ENCODE measurements at regions not wholly inside any gene's neighbourhood (a gene's known extent, or its start where the extent isn't known, plus 50 kb on each side); places are given as distances from the start of the nearest gene placed in this dataset.
"Not testable (repeated sequence)": the region's sequence is repeated elsewhere in the genome, so short reads cannot be mapped to it uniquely, and the experiment has no call there.

- DNase-seq (ENCODE audit: low spot score): no peak
These were observed 484.7 kb downstream of the DACH1 start for GRCh38 chr13:71382285-71382684.

- no peak for DNase-seq (ENCODE audit: low spot score)
These were observed 486.8 kb downstream of the DACH1 start for GRCh38 chr13:71380191-71380590.

- DNase-seq (ENCODE audit: low spot score): no peak
These were observed 487.8 kb downstream of the DACH1 start for GRCh38 chr13:71378961-71379905.

- no peak for DNase-seq (ENCODE audit: low spot score)
These were observed 492.4 kb downstream of the DACH1 start for GRCh38 chr13:71374471-71375049.

GRCh38 chr13:71368336-71368735, 498.7 kb downstream of the DACH1 start:
- DNase-seq (ENCODE audit: low spot score): no peak

- DNase-seq (ENCODE audit: low spot score): no peak
These were observed 507.0 kb downstream of the DACH1 start for GRCh38 chr13:71360041-71360440.

GRCh38 chr13:71359641-71360040, 507.4 kb downstream of the DACH1 start:
- no peak for DNase-seq (ENCODE audit: low spot score)

- no peak for DNase-seq (ENCODE audit: low spot score)
These were observed 508.8 kb downstream of the DACH1 start for GRCh38 chr13:71358218-71358617.

- DNase-seq (ENCODE audit: low spot score): no peak
These were observed 512.0 kb downstream of the DACH1 start for GRCh38 chr13:71355010-71355409.

GRCh38 chr13:71350886-71351285, 516.1 kb downstream of the DACH1 start:
- DNase-seq (ENCODE audit: low spot score): peak; percentile 7

- DNase-seq (ENCODE audit: low spot score): not testable (repeated sequence)
These were observed 521.1 kb downstream of the DACH1 start for GRCh38 chr13:71345856-71346255.

- DNase-seq (ENCODE audit: low spot score): no peak
These were observed 527.3 kb downstream of the DACH1 start for GRCh38 chr13:71339736-71340135.

GRCh38 chr13:71339005-71339404, 528.0 kb downstream of the DACH1 start:
- DNase-seq (ENCODE audit: low spot score): no peak

- no peak for DNase-seq (ENCODE audit: low spot score)
These were observed 528.9 kb downstream of the DACH1 start for GRCh38 chr13:71338070-71338469.

GRCh38 chr13:71327266-71327665, 539.7 kb downstream of the DACH1 start:
- no peak for DNase-seq (ENCODE audit: low spot score)

- no peak for DNase-seq (ENCODE audit: low spot score)
These were observed 541.4 kb downstream of the DACH1 start for GRCh38 chr13:71325556-71325955.

- no peak for DNase-seq (ENCODE audit: low spot score)
These were observed 543.7 kb downstream of the DACH1 start for GRCh38 chr13:71323266-71323665.

- DNase-seq (ENCODE audit: low spot score): peak; percentile 30
These were observed 546.6 kb downstream of the DACH1 start for GRCh38 chr13:71320452-71320851.

GRCh38 chr13:71316792-71317363, 550.1 kb downstream of the DACH1 start:
- DNase-seq (ENCODE audit: low spot score): no peak

- no peak for DNase-seq (ENCODE audit: low spot score)
These were observed 554.1 kb downstream of the DACH1 start for GRCh38 chr13:71312923-71313322.

- no peak for DNase-seq (ENCODE audit: low spot score)
These were observed 557.1 kb downstream of the DACH1 start for GRCh38 chr13:71309905-71310304.

GRCh38 chr13:71306821-71307220, 560.2 kb downstream of the DACH1 start:
- DNase-seq (ENCODE audit: low spot score): no peak

- no peak for DNase-seq (ENCODE audit: low spot score)
These were observed 562.1 kb downstream of the DACH1 start for GRCh38 chr13:71304861-71305260.

All from COLO829 (cell line).